NCI-H2029 (cell line): ENCODE measurements at regions not wholly inside any gene's neighbourhood (a gene's known extent, or its start where the extent isn't known, plus 50 kb on each side); places are given as distances from the start of the nearest gene placed in this dataset.

Experiments
- DNase-seq: peaks from one replicate; lab custom pipeline; 2025; lab: John Stamatoyannopoulos, UW

DNA sequence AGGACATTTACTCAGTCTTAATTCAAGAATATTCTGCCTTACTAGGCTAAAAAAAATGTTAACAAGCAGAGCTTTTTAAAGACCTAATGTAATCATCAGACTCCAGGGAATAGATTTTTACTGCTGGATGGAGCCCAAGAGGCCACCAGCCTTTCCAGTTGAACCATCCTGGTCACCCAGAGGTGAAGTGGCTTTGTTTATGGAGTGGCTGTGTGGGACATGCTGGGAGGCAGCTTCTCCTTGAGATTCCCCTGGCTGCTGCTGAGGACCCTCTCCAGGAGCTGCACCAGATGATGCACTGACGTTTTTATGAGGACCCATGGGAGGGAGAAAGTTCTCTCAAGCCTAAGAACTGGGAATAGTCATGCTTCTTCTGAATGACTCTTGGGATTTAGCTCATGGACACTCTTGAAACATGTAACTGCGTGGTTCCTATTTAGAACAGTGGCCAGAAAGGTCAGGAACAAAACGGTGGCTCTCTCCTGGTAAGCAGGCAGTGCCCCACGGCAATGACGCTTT is 205.9 kb upstream of the MIR17HG start:
- no peak for DNase-seq

DNA sequence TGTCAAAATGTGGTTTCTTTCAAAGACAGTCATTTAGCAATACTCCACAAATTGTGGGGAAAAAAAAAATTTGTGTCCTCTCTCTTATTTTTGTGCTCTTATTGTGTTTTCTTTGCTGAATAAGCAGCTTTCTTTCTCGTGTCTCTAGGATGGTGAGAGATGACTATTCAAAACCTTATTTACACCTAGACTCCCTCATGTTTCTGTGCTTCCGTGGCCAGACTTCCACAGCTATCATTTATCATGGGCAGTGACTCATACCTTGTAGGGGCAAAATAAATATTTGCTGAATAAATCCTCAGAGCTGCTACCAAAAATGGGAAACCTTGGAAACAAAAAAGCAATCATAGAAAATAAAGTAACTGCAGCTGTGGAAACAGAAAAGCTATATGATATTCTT is 204.9 kb upstream of the MIR17HG start:
- DNase-seq: no peak

DNA sequence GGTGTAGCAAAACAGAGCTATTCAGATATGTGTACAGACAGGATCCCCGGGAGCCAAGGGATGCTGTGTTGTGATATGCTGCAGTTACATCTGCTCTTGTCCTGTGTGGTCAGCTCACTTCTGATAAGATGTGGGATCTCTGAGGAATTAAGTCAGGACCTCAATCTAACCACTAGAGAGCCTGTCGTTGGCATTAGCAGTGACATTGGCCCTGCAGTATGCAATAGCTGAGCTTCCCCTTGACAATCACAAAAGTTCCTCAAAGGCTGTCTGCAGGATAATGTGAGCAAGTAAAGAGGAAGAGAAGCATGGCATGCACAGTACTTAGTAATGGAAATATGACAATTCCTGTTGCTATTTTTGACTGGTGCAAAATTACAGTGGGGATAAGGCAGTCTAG is 203.4 kb upstream of the MIR17HG start:
- no peak for DNase-seq

DNA sequence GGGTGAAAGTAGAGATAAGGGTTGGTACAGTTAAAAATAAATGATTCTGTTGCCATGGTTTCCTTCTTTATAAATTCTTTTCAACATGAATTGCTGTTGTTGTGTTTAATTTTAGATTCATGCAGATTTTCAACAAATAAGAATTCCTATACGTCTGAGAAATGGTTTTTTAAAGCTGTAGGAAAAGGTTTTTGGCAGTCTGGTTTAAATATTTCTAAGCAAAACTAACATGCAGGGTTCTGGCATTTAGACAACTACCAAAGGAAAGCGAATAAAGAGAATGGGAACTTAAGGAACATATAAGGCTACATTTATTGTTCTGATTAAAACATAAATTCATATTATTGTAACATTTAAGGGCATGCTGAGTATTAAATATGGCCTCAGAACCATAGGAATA is 203.0 kb upstream of the MIR17HG start:
- DNase-seq: no peak

- DNase-seq: no peak
Measured at GRCh38 chr13:91145571-91146205, 201.8 kb upstream of the MIR17HG start.

- DNase-seq: no peak
Measured at GRCh38 chr13:91146601-91147000, 200.9 kb upstream of the MIR17HG start.

- no peak for DNase-seq
Measured at GRCh38 chr13:91148098-91148497, 199.4 kb upstream of the MIR17HG start.

- DNase-seq: no peak
Measured at GRCh38 chr13:91151921-91152320, 195.6 kb upstream of the MIR17HG start.

- no peak for DNase-seq
Measured at GRCh38 chr13:91153372-91153771, 194.1 kb upstream of the MIR17HG start.

GRCh38 chr13:91154558-91155353 is 192.7 kb upstream of the MIR17HG start:
- DNase-seq: no peak

- no peak for DNase-seq
Measured at GRCh38 chr13:91155512-91156114, 191.9 kb upstream of the MIR17HG start.

DNA sequence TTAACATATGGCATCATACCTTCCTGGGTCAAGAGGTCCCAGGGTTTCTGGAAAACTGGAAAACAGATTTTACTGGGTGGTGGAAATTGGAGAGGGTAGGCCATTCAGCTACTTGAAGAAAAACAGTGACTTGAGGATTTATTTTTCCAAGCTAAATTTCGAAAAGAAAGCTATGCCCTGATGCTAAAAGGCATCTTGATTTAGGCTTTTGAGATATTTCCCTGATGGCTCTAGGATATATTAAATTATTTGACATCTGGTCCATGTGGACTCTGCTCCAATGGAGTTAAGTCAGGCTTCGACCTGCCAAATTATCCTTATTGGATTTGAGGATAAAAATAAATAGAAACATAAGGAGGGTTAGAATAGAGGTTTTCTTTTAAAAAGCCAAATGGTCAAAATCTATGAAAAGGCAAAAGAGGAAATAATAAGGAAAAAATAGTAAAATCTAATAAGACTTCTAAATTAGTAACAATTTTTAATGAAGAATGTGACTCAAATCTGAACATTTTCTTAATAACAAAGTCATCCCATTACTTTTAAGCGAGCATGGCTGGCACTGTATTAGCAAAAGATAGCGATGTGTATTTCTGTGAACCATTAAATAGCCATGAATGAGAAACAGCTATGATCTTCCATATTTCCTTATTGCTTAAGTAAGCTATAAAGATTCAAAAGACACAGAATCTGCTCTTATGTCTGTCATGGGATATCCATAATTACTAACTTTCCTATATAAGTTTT is 190.0 kb upstream of the MIR17HG start:
- no peak for DNase-seq

GRCh38 chr13:91158017-91158395 is 189.5 kb upstream of the MIR17HG start:
- no peak for DNase-seq

DNA sequence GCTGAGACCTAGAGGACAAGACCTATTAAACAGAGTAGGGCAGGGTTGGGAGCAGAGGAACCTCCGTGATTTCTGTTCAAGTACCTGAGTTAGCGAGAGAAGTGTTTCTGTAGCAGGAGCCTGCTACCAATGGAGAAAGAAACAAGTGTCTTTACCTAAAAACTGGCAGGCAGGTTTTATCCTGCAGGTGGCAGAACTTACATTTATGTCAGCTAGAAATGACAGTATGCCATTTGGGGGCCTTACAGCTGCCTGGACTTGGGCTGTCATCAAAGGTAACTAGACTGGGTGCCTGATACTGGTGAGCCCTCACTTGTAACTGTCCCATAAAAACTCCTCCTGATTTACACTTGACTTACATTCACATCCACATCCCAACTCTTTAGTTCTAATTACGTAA is 185.3 kb upstream of the MIR17HG start:
- DNase-seq: no peak

- DNase-seq: no peak
Measured at GRCh38 chr13:91162589-91162988, 184.9 kb upstream of the MIR17HG start.

DNA sequence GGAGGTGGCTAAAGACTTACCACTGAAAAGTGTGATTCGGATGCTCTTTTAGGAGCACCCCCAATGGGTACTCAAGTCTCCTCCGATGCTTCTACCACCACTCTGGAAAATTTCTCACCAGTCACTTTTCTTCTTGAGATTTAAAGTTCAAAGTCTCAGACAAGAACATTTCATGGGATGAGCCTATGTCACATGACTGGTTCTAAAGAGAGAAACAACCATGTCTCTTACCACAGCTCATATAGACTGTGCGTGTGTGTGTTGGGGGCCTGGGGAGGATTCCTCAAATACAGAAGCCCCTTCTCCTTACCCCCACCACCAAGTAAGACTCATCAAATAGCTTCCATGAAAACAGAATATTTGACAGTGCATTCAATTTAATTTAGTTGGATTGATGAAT is 181.7 kb upstream of the MIR17HG start:
- DNase-seq: no peak

GRCh38 chr13:91166714-91167511 is 180.6 kb upstream of the MIR17HG start:
- no peak for DNase-seq

DNA sequence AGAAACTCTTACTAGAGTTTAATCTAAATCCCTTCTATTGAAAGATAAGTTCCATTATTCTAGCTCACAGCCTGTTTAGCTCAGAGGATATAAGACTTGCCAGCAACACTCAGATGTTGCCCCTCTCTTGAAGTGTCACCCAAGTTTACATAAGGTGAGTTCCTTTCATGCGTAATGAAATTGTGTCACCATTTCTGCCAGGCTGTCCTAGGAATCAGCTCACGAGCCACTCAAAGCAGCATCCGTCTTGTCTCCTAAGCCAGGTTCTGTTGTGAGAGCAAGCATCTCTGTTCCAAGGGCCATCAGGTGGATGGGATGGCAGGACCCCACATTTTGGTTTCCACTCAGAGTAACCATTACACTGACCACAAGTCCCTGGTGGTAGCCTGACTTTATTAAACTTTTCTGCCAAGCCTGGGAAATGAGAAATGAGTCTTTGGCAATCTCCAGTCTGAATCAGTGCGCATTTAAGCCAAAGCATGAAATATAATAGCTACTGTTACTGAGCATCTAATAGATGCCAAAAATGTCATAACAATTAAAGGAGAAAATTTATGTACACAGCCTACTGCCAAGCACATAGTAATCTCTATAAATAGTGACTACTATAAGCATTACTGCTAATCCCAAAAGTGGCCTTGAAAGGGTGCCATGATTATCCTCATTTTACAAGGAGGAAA is 179.6 kb upstream of the MIR17HG start:
- DNase-seq: no peak

DNA sequence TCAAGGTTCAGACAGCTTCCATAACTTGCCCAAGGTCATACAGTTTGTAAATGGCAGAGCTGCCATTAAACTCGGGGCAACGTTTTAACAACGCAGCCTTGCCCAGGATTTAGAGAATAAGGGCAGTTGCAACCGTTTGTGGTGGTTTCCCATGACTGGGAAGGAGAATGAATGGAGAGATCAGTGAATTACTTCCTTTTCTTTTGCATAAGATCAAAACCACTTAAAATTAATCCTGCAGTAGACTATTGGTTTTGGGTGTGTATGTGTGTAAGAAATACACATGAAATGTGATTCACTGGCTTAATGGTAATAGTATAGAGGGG is 179.1 kb upstream of the MIR17HG start:
- DNase-seq: no peak

DNA sequence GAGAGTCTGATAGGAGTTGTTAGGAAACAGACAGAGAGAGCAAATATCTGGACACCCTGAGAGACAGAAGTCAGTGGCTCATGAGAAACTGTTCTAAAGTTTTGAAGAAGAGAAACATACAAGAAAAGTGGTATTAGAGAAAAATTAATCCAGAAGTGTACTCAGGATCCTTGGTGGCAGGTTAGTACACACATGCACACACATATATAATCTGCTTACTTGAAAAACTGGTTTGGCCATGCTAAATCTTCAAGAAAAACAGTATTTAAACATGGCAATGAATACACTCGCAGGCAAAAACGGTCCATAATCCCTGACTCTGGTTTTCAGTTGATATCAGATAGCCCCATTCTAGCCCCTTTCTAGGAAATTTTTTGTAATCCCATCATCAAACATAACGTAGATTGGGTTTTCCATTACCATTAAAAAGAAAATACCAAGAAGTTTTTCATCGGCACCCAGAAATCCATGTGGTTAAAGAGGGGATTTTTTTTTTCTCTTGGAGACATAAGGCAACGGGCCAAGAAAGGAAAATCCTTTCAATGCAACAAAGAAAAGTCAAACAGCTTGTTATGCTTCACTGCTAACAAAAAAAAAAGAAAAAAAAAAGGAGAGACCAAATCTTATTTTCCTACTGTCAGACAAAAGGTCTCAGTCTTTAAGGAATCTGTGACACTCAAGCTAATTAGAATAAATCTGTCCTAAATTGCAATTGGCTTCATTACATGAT is 178.0 kb upstream of the MIR17HG start:
- no peak for DNase-seq

DNA sequence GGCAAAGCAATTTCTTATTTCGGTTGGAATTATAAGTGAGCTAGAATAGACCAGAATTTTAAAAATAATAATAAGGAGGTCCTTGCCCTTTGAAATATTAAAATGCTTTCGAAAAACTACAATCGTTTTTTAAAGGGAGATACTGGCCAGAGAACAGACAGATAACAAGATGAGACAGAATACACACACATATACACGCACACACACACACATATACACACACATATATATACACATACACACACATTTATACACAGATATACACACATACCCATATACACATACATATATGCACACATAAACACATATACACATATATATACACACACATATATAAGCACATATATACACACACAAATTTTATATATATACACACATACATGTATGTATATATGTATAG is 175.3 kb upstream of the MIR17HG start:
- DNase-seq: no peak
